A204.1 (cell line): ENCODE measurements at regions not wholly inside any gene's neighbourhood (a gene's known extent, or its start where the extent isn't known, plus 50 kb on each side); places are given as distances from the start of the nearest gene placed in this dataset.
"Not testable (repeated sequence)": the region's sequence is repeated elsewhere in the genome, so short reads cannot be mapped to it uniquely, and the experiment has no call there.

Experiments
- FAIRE-seq: peaks from 2 replicates; lab custom pipeline; 2012; peaks lifted over from hg19 to GRCh38; lab: Jason Lieb, UNC

GRCh38 chr4:128649161-128649560 is 160.3 kb upstream of the JADE1 start:
- FAIRE-seq, result no peak

- FAIRE-seq, result no peak
Observed at GRCh38 chr4:128648021-128648420, 161.5 kb upstream of the JADE1 start.

DNA sequence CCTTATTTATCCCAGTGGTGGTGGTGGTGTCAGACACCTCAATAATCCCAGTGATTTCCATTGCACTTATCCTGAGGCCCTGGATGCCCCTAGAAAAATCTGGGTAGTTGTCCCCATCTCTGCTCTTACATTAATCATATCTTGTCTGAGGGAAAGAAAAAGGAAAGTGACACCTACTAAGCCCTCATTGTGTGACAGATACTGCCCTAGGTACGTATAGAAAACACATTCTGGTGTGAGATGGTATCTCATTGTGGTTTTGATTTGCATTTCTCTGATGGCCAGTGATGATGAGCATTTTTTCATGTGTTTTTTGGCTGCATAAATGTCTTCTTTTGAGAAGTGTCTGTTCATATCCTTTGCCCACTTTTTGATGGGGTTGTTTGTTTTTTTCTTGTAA is 162.6 kb upstream of the JADE1 start:
- FAIRE-seq, result not testable (repeated sequence)

DNA sequence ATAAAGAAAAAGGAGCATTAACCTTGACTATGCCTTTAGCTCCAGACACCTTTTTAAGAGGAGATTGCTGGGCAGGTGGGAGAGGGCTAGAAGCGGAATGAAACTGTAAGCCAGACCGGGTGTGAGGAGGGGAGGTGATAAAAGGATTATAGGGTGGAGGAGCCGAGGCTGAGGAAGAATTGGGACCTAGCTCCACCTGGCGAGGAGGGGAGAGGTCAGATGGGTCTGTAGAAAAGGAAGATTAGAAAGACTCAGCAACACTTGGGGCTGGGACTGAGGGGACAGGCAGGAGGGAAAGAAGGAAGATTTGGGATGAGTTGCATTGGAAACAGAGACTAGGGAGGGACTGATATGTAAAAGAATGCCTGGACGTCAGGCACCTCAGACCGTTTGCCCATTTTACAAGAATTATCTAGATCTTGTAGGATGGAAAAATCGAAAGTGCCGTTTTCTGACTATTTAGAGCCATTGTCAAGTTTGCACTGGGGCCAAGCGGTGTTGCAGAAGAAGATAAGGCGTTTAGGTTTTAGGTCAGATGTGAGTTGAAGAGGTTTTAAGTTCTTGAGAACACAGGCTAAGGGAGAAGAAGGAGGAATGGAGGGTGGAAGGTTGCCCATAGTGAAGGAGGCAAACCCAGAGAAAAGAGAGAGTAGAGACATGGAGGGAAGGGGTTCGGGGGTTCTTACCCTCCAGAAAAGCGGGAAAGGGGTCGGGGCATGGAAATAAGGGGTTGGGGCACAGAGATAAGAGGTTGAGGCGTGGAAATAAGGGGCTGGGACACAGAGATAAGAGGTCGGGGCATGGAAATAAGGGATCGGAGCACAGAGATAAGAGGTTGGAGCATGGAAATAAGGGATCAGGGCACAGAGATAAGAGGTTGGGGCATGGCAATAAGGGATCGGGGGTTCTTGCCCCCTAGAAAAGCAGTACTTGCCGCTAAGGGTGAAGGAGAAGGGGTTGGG is 164.5 kb upstream of the JADE1 start:
- not testable (repeated sequence) for FAIRE-seq

GRCh38 chr4:128644107-128644506 is 165.4 kb upstream of the JADE1 start:
- FAIRE-seq, result not testable (repeated sequence)

GRCh38 chr4:128641566-128641965 is 167.9 kb upstream of the JADE1 start:
- not testable (repeated sequence) for FAIRE-seq

DNA sequence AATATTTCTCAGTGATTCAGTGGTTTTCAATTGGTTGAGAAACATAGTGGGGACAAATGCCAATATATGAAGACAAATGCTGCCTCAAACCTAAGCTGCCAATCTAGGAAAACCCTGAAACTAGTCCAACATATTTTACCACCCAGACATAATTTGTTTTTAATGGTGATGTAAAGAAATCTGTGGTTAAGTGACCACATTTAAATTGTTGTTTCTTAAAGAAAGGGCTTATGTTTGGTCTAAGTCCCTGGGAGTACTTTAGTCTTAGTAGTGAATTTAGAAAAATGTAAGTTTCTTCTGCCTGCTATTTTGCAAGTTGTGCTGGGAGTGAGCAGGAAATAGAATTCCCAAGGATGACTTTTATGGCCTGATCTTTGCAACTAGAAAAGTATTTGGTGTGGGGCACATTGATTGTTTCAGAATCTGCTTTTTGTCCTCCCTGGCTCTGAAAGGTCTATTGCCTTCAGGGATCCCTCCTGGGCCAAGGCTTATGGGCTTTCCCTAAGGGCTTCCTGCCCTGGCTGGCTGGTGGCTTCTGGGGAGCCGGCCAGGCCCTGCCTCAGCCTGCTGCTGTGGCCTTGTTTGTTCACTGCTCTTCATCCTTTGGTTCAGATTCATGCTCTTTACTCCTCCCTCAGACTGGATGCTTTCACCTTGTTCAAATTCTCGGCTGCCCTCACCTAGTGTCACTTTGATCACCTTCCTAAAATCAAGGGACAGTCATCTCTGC is 169.8 kb upstream of the JADE1 start:
- FAIRE-seq, result no peak

DNA sequence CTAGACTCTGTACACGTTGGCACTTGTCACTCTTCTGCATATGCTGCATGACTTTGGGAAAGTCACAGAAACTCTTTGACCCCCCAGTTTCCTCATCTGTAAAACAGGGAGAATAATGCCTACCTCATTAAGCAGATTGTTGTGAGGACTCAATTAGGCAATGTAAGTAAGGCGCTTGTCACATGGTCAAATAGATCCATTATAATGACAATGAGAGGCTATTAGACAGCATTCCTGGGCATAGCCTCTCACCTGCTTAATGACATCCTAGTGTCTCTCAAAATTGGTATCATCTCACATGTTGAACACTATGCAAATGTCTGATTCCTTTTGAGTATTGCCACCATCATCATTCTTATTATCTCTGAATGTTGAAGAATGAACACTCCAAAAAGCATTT is 172.6 kb upstream of the JADE1 start:
- no peak for FAIRE-seq

DNA sequence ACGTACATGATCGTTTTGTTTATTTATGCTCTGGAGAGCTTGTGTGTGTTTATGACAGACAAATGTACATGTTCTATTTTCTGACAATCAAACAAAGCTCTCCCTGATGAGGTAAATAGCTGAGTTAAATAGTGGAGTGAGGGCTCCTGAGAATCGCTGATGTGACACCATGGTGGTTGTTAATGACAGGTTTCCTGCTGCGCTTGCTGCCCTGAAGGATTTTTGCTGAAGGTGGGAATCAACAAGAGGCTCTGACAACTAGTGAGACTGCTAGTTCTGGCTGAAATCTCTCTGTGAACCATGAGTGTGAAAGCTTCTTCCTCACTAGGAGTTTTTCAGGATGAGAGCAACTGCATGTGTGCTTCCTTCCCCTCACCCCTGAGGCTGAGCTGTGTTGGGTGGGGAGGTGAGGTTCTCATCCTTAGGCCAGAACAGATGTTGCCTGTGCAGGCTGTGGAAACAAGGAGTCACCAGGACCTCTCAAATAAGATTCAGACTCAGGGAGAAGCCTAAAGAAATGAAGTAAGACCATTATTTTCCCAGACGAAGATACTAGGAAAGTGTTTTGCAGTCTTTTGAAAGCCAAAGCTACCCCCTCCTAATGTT is 173.4 kb upstream of the JADE1 start:
- FAIRE-seq, result no peak

- FAIRE-seq, result no peak
Observed at GRCh38 chr4:128635141-128635954, 174.2 kb upstream of the JADE1 start.

- no peak for FAIRE-seq
Observed at GRCh38 chr4:128633067-128633466, 176.4 kb upstream of the JADE1 start.

DNA sequence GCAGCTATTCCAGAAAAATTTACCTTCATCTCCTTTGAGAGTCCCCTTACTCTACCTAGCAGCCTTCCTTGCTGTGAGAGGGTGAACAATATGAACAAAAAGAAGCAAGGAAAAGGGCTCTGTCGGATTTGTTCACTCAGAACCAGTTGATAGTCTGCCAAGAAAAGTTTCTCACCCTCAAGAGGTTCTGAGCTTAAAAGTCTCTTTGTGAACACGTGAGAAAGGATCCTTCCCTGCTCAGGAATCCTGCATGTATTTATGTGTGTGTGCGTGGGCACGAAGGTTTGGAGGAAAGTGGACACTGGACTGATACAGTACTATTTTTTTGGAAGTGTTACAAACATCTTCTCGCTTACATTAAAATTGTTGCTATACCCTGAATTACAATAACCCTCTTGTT is 178.6 kb upstream of the JADE1 start:
- no peak for FAIRE-seq

GRCh38 chr4:128623508-128624215 is 185.8 kb upstream of the JADE1 start:
- no peak for FAIRE-seq

- FAIRE-seq, result not testable (repeated sequence)
Observed at GRCh38 chr4:128620279-128620965, 189.1 kb upstream of the JADE1 start.

- no peak for FAIRE-seq
Observed at GRCh38 chr4:128615197-128615596, 194.3 kb upstream of the JADE1 start.

GRCh38 chr4:128608006-128608405 is 201.5 kb upstream of the JADE1 start:
- FAIRE-seq, result no peak

- no peak for FAIRE-seq
Observed at GRCh38 chr4:128606173-128606572, 203.3 kb upstream of the JADE1 start.

DNA sequence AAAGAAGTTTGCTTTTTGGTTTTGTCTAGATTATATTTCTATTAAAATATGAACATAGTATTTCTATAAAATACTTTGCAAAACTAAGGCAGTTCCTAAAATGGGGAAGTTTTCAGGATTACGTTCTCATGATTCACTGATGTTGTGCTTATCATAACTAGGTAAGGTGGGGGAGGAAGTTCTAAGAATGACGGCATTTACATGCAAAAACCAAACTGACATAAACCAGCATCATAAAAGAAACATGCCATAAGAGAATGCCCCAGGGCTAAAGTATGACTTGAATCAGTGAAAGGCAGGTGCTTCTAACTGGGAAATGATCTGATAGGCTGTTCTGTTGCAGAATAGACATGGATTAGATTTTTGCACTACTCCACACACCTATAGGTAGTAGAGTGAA is 204.7 kb upstream of the JADE1 start:
- no peak for FAIRE-seq

- FAIRE-seq, result no peak
Observed at GRCh38 chr4:128604204-128604603, 205.3 kb upstream of the JADE1 start.

DNA sequence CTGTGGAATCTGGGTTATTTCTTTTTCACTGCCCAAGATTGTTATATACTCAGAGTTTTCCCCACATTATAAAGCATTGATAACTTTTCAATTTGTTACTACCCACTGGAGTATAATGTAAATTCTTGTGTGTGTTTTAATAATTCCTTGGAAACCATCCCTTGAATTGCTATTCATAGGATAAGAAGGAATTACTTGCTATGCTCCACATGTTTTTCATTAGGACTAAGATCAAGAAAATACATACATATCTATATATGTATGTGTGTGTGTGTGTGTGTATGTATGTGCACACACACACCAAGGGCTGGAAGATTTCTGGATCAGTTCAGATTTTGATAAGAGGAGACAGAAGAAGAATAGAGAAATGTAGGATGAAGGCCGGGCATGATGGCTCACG is 206.4 kb upstream of the JADE1 start:
- no peak for FAIRE-seq
